IMR-90 (cell line): ENCODE measurements at regions not wholly inside any gene's neighbourhood (a gene's known extent, or its start where the extent isn't known, plus 50 kb on each side); places are given as distances from the start of the nearest gene placed in this dataset.

Source experiments
- ATAC-seq: fragments of 200-7000 bp; cut with Tn5 transposase; 2 replicates; pipeline ENCODE4 v1.9.1; 2020; ENCODE audit warnings: low read depth, mild to moderate bottlenecking, moderate library complexity
- BruUV-seq: library from RNA; stranded (reverse); fragments of 400-500 nt; replicated peaks from 2 replicates; lab custom pipeline; 2021; lab: Mats Ljungman, UMichigan
- CTCF ChIA-PET: fragments of 300-600 bp; formaldehyde crosslinking; extraction: SDS; loops from one replicate; lab custom pipeline; 2021; ENCODE audit warnings: antibody characterized with exemption; lab: Yijun Ruan, JAX
- POLR2A ChIA-PET: fragments of 300-600 bp; sonication (Branson Sonifier 250); formaldehyde crosslinking; loops from one replicate; lab custom pipeline; 2022; ENCODE audit warnings: antibody characterized with exemption; ENCODE audit not compliant: unreplicated experiment; lab: Charles Lee
- DNase-seq: peaks from one replicate; pipeline ENCODE4 v3.0.0; 2013
- H2AFZ ChIP-seq: replicated peaks from 2 replicates; pipeline ENCODE3; 2013; ENCODE audit warnings: low read length, mild to moderate bottlenecking; ENCODE audit not compliant: poor library complexity
- H2AK5ac ChIP-seq: 2 replicates; pipeline ENCODE4 v1.6.1; 2013; ENCODE audit warnings: low read depth, low read length, inconsistent platforms
- H2AK9ac ChIP-seq: replicated peaks from 2 replicates; pipeline ENCODE3; 2013; ENCODE audit warnings: mild to moderate bottlenecking, low read depth, low read length, moderate library complexity; ENCODE audit not compliant: poor library complexity
- H2BK120ac ChIP-seq: 2 replicates; pipeline ENCODE4 v1.6.1; 2013; ENCODE audit warnings: low read depth, low read length, inconsistent platforms
- H2BK15ac ChIP-seq: 3 replicates; pipeline ENCODE4 v1.6.1; 2013; ENCODE audit warnings: low read depth, low read length, inconsistent platforms
- H2BK20ac ChIP-seq: 2 replicates; pipeline ENCODE4 v1.6.1; 2013; ENCODE audit warnings: low read depth, mild to moderate bottlenecking, inconsistent platforms, low read length, moderate library complexity
- H2BK5ac ChIP-seq: 2 replicates; pipeline ENCODE4 v1.6.1; 2013; ENCODE audit warnings: mild to moderate bottlenecking, low read depth, low read length, inconsistent platforms; ENCODE audit not compliant: poor library complexity, severe bottlenecking
- H3K14ac ChIP-seq: replicated peaks from 2 replicates; pipeline ENCODE4 v1.6.1; 2013; ENCODE audit warnings: low read depth, low read length, inconsistent platforms
- H3K18ac ChIP-seq: 2 replicates; pipeline ENCODE4 v1.6.1; 2013; ENCODE audit warnings: low read depth, low read length, control low read depth
- H3K23ac ChIP-seq: 2 replicates; pipeline ENCODE4 v1.6.1; 2013; ENCODE audit warnings: low read depth, low read length, inconsistent platforms
- H3K27ac ChIP-seq: 2 replicates; pipeline ENCODE4 v1.5.1; 2013; ENCODE audit warnings: mild to moderate bottlenecking, control low read depth, low read length; ENCODE audit not compliant: insufficient read depth
- H3K27me3 ChIP-seq: 2 replicates; pipeline ENCODE4 v1.6.1; 2013; ENCODE audit warnings: low read length; ENCODE audit not compliant: control insufficient read depth, insufficient read depth
- H3K36me3 ChIP-seq: 2 replicates; pipeline ENCODE4 v1.6.1; 2013; ENCODE audit warnings: low read length, mixed read lengths; ENCODE audit not compliant: control insufficient read depth, insufficient read depth
- H3K4ac ChIP-seq: 2 replicates; pipeline ENCODE4 v1.6.1; 2013; ENCODE audit warnings: low read depth, low read length, inconsistent platforms
- H3K4me1 ChIP-seq: 2 replicates; pipeline ENCODE4 v1.6.1; 2013; ENCODE audit warnings: low read length, mixed read lengths; ENCODE audit not compliant: control insufficient read depth, insufficient read depth
- H3K4me2 ChIP-seq: 2 replicates; pipeline ENCODE4 v1.6.1; 2013; ENCODE audit warnings: low read depth, mild to moderate bottlenecking, control low read depth, low read length, moderate library complexity
- H3K4me3 ChIP-seq: 2 replicates; pipeline ENCODE4 v1.5.1; 2013; ENCODE audit warnings: low read depth, mild to moderate bottlenecking, control low read depth, low read length, moderate library complexity; ENCODE audit not compliant: insufficient read depth
- H3K56ac ChIP-seq: 2 replicates; pipeline ENCODE4 v1.6.1; 2013; ENCODE audit warnings: low read length, inconsistent platforms; ENCODE audit not compliant: insufficient read depth; ENCODE audit errors: extremely low read depth
- H3K79me1 ChIP-seq, 2 experiments: 2 replicates each; pipeline ENCODE4 v1.6.1; 2013; ENCODE audit warnings: low read length in 2 of 2, inconsistent platforms in 1 of 2, low read depth in 1 of 2
- H3K9ac ChIP-seq: 2 replicates; pipeline ENCODE4 v1.6.1; 2013; ENCODE audit warnings: low read depth, low read length, control low read depth
- H3K9me1 ChIP-seq: 2 replicates; pipeline ENCODE4 v1.6.1; 2013; ENCODE audit warnings: low read length, inconsistent platforms; ENCODE audit not compliant: insufficient read depth
- H3K9me3 ChIP-seq: 2 replicates; pipeline ENCODE4 v1.6.1; 2013; ENCODE audit warnings: low read length; ENCODE audit not compliant: control insufficient read depth, insufficient read depth
- H4K20me1 ChIP-seq: 2 replicates; pipeline ENCODE4 v1.6.1; 2013; ENCODE audit warnings: low read length, inconsistent platforms; ENCODE audit not compliant: insufficient read depth
- H4K5ac ChIP-seq: 2 replicates; pipeline ENCODE4 v1.6.1; 2013; ENCODE audit warnings: mild to moderate bottlenecking, low read depth, low read length, control low read depth
- H4K8ac ChIP-seq, 2 experiments: 2 replicates each; pipeline ENCODE4 v1.6.1; 2013; ENCODE audit warnings: low read depth in 2 of 2, low read length in 2 of 2, control low read depth in 1 of 2, inconsistent platforms in 1 of 2
- H4K91ac ChIP-seq: 2 replicates; pipeline ENCODE4 v1.6.1; 2013; ENCODE audit warnings: low read depth, low read length, inconsistent platforms; ENCODE audit not compliant: insufficient read depth
- BHLHE40 ChIP-seq: fragments of 150-350 bp; IDR thresholded peaks from 2 replicates; pipeline ENCODE4 v1.6.1; 2016; ENCODE audit warnings: mild to moderate bottlenecking, low read depth, low read length
- CEBPB ChIP-seq: IDR thresholded peaks from 2 replicates; pipeline ENCODE4 v1.6.1; 2012; ENCODE audit warnings: low read depth, low read length, improper control_type of control experiment
- CHD1 ChIP-seq: IDR thresholded peaks from 2 replicates; pipeline ENCODE4 v1.6.1; 2012; ENCODE audit warnings: low read depth, low read length, improper control_type of control experiment
- FOS ChIP-seq: fragments of 150-350 bp; IDR thresholded peaks from 2 replicates; pipeline ENCODE4 v1.6.1; 2016; ENCODE audit warnings: low read depth, low read length
- MAFK ChIP-seq: IDR thresholded peaks from 2 replicates; pipeline ENCODE4 v1.6.1; 2012; ENCODE audit warnings: low read depth, low read length, improper control_type of control experiment
- MAZ ChIP-seq: IDR thresholded peaks from 2 replicates; pipeline ENCODE4 v1.6.1; 2012; ENCODE audit warnings: low read depth, mild to moderate bottlenecking, low read length, improper control_type of control experiment, moderate library complexity, borderline replicate concordance
- MXI1 ChIP-seq: IDR thresholded peaks from 2 replicates; pipeline ENCODE4 v1.6.1; 2012; ENCODE audit warnings: low read depth, mild to moderate bottlenecking, low read length, moderate library complexity, borderline replicate concordance
- NFE2L2 ChIP-seq: fragments of 150-350 bp; IDR thresholded peaks from 2 replicates; pipeline ENCODE4 v1.6.1; 2016; ENCODE audit warnings: low read depth, mild to moderate bottlenecking, low read length
- POLR2A ChIP-seq: IDR thresholded peaks from 2 replicates; pipeline ENCODE4 v1.6.1; 2012; ENCODE audit warnings: mild to moderate bottlenecking, low read depth, low read length
- RAD21 ChIP-seq: IDR thresholded peaks from 2 replicates; pipeline ENCODE4 v1.6.1; 2012; ENCODE audit warnings: low read length, improper control_type of control experiment
- RCOR1 ChIP-seq: IDR thresholded peaks from 2 replicates; pipeline ENCODE4 v1.6.1; 2012; ENCODE audit warnings: mild to moderate bottlenecking, low read length, improper control_type of control experiment; ENCODE audit not compliant: insufficient replicate concordance
- RFX5 ChIP-seq: IDR thresholded peaks from 2 replicates; pipeline ENCODE4 v1.8.0; 2012; ENCODE audit warnings: low read depth, mild to moderate bottlenecking, low read length, moderate library complexity
- SMC3 ChIP-seq: fragments of 150-350 bp; IDR thresholded peaks from 2 replicates; pipeline ENCODE4 v1.6.1; 2016; ENCODE audit warnings: low read depth, mild to moderate bottlenecking, antibody characterized with exemption, low read length, moderate library complexity
- WGBS, 2 experiments: methylation state at CpG; one replicate each; pipeline versions ENCODE4 v1.1.5 to v1.1.7; 2013; ENCODE audit warnings: missing lambda C conversion rate in 2 of 2; ENCODE audit not compliant: insufficient read length in 1 of 2; ENCODE audit errors: extremely low coverage in 2 of 2; 5-methylcytosine and 5-hydroxymethylcytosine counted together
- dilution Hi-C: fragments of 300-500 bp; cut with HindIII; formaldehyde crosslinking; loops from one replicate; pipeline ENCODE4 v1.14.3; 2018; ENCODE audit warnings: low sequenced_read_pairs; ENCODE audit not compliant: unreplicated experiment
- in situ Hi-C: fragments of 300-500 bp; cut with MboI; formaldehyde crosslinking; loops from 3 replicates; pipeline ENCODE4 v1.14.3; 2019; ENCODE audit warnings: low sequenced_read_pairs, inconsistent platforms, mixed read lengths
- intact Hi-C: fragments of 100-400 bp; cut with micrococcal nuclease; formaldehyde crosslinking; loops from 2 replicates; pipeline ENCODE4 v1.10.0; 2022
- TF ChIP-seq, protein P1 (sequence below): fragments of 150-350 bp; IDR thresholded peaks from 2 replicates; pipeline ENCODE4 v1.6.1; 2017; ENCODE audit warnings: mild to moderate bottlenecking, antibody characterized with exemption, low read length, low read depth
- TF ChIP-seq, protein P2 (sequence below): conservative IDR thresholded peaks from 2 replicates; pipeline ENCODE4 v1.5.1; 2012; ENCODE audit warnings: mild to moderate bottlenecking, low read depth, low read length, improper control_type of control experiment
- TF ChIP-seq, protein P3 (sequence below): fragments of 150-350 bp; IDR thresholded peaks from 2 replicates; pipeline ENCODE4 v1.6.1; 2016; ENCODE audit warnings: low read depth, mild to moderate bottlenecking, low read length, moderate library complexity, borderline replicate concordance

DNA sequence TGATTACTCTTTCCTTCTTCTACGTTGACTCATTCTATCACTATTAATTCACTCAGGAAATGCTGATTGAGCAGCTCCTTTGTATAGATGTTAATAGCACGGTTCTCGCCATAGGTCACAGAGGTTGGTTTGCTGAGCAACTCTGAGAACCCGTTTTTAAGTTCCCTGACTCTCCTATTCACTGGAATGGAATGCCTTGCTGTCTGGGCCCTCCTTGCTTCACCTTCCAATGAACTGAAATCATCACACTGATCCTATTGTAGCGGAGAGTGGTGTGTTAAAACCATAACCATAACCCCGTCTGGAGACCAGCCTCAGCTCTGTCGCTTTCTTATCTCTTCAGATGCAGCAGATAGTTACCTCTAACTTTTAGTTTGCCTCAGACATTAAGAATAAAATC lies 323.6 kb downstream of the GABRB3 start:
- no peak overlapping the region for H3K27ac ChIP-seq
- no peak overlapping the region for H3K4ac ChIP-seq
- H3K36me3 ChIP-seq = no peaks in the 10 kb centered on the region
- no peak overlapping the region for H3K4me3 ChIP-seq
- no peaks in the 10 kb centered on the region for H3K79me1 ChIP-seq
- H3K27me3 ChIP-seq = no peaks in the 10 kb centered on the region
- H3K18ac ChIP-seq = no peak overlapping the region
- no peak overlapping the region for H2AFZ ChIP-seq
- in situ Hi-C loops (no loop called here), intact Hi-C loops (no loop called here), dilution Hi-C loops (no loop called here)
- no peak overlapping the region for H3K9ac ChIP-seq
- H2BK5ac ChIP-seq = no peak overlapping the region
- no peak overlapping the region for H2BK20ac ChIP-seq
- ATAC-seq (no peak), DNase-seq (no peak)
- no peak overlapping the region for H2BK15ac ChIP-seq
- H2AK5ac ChIP-seq = no peak overlapping the region
- no peak for TF ChIP-seq NFE2L2
- no peak for TF ChIP-seq MAZ
- TF ChIP-seq RCOR1 = no peak
- no peak for TF ChIP-seq POLR2A
- no peak for TF ChIP-seq FOS
- TF ChIP-seq, protein P1, sequence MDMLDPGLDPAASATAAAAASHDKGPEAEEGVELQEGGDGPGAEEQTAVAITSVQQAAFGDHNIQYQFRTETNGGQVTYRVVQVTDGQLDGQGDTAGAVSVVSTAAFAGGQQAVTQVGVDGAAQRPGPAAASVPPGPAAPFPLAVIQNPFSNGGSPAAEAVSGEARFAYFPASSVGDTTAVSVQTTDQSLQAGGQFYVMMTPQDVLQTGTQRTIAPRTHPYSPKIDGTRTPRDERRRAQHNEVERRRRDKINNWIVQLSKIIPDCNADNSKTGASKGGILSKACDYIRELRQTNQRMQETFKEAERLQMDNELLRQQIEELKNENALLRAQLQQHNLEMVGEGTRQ = no peak
- TF ChIP-seq, protein P2, sequence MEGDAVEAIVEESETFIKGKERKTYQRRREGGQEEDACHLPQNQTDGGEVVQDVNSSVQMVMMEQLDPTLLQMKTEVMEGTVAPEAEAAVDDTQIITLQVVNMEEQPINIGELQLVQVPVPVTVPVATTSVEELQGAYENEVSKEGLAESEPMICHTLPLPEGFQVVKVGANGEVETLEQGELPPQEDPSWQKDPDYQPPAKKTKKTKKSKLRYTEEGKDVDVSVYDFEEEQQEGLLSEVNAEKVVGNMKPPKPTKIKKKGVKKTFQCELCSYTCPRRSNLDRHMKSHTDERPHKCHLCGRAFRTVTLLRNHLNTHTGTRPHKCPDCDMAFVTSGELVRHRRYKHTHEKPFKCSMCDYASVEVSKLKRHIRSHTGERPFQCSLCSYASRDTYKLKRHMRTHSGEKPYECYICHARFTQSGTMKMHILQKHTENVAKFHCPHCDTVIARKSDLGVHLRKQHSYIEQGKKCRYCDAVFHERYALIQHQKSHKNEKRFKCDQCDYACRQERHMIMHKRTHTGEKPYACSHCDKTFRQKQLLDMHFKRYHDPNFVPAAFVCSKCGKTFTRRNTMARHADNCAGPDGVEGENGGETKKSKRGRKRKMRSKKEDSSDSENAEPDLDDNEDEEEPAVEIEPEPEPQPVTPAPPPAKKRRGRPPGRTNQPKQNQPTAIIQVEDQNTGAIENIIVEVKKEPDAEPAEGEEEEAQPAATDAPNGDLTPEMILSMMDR = no peak
- TF ChIP-seq CHD1 = no peak
- no peak for TF ChIP-seq MXI1
- TF ChIP-seq, protein P3, sequence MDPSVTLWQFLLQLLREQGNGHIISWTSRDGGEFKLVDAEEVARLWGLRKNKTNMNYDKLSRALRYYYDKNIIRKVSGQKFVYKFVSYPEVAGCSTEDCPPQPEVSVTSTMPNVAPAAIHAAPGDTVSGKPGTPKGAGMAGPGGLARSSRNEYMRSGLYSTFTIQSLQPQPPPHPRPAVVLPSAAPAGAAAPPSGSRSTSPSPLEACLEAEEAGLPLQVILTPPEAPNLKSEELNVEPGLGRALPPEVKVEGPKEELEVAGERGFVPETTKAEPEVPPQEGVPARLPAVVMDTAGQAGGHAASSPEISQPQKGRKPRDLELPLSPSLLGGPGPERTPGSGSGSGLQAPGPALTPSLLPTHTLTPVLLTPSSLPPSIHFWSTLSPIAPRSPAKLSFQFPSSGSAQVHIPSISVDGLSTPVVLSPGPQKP = no peak
- TF ChIP-seq CEBPB = no peak
- no peak for TF ChIP-seq SMC3
- TF ChIP-seq MAFK = no peak
- no peak for TF ChIP-seq RAD21
- TF ChIP-seq BHLHE40 = no peak
- no peak for TF ChIP-seq RFX5
- H3K14ac ChIP-seq = no peak overlapping the region
- H3K9me1 ChIP-seq = no peaks in the 10 kb centered on the region
- H3K9me3 ChIP-seq = peaks cover 15% of the 10 kb centered on the region
- H4K91ac ChIP-seq = no peak overlapping the region
- ChIA-PET POLR2A (no interaction called here), CTCF (no interaction called here)
- no peak overlapping the region for H3K23ac ChIP-seq
- H2BK120ac ChIP-seq = no peak overlapping the region
- H3K4me2 ChIP-seq = no peak overlapping the region
- H2AK9ac ChIP-seq = no peak overlapping the region
- H3K56ac ChIP-seq = no peak overlapping the region
- no peaks in the 10 kb centered on the region for H4K20me1 ChIP-seq
- no peak overlapping the region for H4K8ac ChIP-seq
- no CpG with 5 or more reads among the region's 7 CpGs for WGBS, 2 experiments
- BruUV-seq = no TSS peak
- H4K5ac ChIP-seq = no peak overlapping the region
- no peaks in the 10 kb centered on the region for H3K4me1 ChIP-seq
